ENCODE measurements at regions not wholly inside any gene's neighbourhood (a gene's known extent, or its start where the extent isn't known, plus 50 kb on each side); places are given as distances from the start of the nearest gene placed in this dataset.
"Not testable (repeated sequence)": the region's sequence is repeated elsewhere in the genome, so short reads cannot be mapped to it uniquely, and the experiment has no call there.

GRCh38 chr4:4663028-4663427, 121.2 kb upstream of the STX18 start:
- no peak for DNase-seq

DNA sequence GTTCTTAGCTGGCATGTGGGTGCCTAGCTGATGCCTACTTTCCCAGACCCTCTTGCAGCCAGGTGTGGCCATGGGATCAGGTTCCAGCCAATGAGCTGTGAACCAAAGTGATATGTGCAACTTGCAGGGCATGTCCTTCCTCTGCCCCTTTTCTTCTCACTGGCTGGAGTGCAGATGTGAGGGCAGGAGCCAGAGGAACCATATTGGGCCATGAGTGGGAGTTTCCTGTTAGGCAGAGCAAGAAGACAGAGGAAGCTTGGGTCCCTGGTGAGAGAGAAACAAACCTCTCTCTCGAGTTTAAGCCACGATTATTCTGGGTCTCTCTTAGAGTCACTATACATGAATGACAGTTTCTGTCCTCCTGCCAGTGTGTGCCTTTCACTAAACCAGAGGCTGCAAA, 120.4 kb upstream of the STX18 start:
- DNase-seq, result no peak

- DNase-seq, result peak; percentile 54 to 86
Measured at GRCh38 chr4:4659871-4660651, 118.2 kb upstream of the STX18 start.

DNA sequence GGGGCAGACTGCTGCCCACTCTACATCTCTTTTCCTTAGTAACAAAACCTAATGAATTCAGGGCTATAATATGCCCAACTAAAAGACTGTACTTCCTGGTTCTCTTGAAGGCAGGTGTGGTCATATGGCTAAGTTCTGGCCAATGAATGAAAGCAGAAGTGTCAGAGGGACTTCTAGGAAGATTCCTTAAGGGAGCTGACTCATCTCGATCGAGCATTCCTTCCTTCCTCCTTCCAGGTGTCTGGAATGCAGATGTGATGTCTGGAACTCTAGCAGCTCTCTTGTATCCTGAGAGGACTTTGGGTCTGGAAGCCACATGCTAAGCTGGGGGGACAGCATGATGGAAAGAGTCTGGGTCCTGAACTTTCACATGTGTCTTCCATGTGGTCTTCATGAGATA, 116.2 kb upstream of the STX18 start:
- no peak for DNase-seq

GRCh38 chr4:4656977-4657376, 115.1 kb upstream of the STX18 start:
- DNase-seq, result no peak

- DNase-seq, result no peak
Measured at GRCh38 chr4:4655901-4656300, 114.1 kb upstream of the STX18 start.

DNA sequence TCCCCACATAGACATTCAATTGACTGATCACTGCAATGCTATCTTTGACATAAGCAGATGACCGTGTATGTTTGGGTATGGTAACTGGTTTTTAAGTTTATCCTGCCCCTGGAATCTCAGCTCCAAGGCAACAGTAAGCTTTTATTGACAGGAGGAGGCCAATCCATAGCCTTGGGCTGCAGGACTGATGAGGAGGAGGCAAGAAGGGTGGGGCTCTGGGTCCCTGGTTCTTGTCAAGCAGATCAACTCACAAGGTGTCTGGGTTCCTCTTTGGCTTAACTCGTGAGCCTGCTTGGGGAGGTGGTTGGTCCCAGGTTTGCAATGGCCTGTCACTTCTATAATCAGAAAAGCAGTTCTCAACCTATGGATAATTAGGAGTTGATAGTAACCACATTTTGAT, 113.2 kb upstream of the STX18 start:
- no peak for DNase-seq

DNA sequence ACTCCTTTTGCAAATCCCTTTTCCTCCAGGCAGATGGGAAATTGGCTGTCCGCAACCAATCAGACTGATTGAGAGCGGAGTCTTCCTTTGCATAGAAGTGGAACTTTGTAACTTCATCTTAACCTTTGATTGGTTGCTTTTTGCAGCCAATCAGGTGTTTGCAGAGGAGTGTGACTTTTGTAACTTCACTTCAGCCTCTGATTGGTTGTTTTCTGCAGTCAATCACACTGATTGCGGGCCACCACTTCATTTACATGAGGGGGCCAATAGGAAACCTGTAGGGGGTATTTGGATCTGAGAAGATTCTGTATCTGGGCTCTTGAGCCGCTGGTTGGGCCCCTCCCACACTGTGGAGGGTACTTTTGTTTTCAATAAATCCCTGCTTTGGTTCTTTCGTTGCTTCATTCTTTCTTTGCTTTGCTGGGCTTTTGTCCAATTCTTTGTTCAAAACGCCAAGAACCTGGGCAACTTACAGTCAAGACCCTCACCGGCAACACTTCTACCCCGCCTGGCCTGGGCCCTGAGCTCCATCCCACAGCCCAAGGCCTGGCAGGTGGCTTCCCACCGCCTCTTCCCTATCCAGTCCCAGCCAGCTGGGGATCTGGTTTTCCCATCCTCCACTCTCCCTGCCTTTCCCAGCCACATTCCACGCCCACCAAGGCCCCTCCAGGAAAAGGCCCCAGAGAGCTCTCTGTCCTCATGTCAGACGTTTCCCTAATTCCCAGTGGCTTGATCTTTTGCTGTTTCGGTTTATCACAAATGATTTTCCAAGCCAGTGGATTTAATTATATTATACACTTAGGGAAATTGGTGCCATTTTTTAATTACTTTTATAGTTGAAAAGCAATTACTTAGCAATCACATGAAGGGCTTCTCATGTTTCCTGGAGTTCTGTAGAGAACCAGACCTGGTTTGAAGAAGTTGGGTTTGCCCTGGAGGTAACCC, 110.2 kb upstream of the STX18 start:
- no peak for DNase-seq

DNA sequence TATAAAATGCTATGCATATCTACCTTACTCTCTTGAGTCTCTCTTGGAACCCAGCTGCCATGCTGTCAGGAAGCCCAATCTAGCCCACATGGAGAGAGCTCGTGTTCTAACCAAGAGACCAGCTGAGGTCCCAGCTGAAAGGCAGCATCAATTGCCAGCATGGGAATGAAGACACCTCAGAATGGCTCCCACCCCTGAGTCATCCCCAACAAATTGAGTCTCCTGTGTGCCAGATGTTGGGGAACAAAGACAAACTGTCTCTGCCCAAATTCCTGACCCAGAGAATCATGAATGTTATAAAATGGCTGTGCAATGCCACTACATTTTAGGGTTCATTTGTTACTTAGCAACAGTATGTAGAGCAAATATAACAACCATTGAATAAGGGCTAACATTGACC, 105.2 kb upstream of the STX18 start:
- no peak for DNase-seq

DNA sequence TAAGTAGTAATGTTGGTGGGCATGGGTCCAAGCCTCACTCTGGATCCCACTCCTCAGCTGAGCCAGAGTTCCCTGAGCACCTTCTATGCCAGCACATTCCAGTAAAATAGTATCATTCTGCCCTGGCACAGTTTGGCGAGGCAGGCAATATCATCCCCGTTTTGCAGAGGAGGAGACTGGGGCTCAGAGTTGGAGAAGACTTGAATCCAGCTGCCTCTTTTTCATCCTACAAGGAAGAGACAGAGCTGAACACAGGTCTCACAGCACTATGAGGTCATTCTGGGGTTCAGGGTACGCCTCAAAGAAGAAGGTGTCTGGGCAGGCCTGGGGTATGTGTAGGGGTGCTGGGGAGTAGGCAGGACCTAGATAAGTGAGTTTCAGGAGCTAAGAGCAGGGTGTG, 103.9 kb upstream of the STX18 start:
- no peak for DNase-seq

- DNase-seq, result not testable (repeated sequence)
Measured at GRCh38 chr4:4644277-4644676, 102.4 kb upstream of the STX18 start.

DNA sequence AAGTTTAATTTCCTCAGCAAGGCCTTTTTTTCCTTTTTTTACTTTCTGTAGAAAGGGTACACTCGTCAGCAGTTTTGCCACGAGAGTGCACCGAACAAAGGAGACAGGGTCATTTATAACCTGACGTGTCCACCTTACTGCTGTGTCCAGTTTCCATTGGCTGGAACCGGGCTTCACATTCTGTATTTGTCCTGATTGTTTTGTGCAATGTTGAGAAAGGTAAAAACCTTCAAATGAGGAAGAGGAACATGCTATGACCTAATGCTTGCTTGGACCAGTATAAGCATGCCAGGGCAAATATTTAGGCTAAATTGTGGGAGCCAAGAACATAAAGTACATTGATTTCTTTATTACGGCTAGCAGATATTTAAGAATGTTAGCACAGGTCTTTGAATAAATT, 101.9 kb upstream of the STX18 start:
- not testable (repeated sequence) for DNase-seq

DNA sequence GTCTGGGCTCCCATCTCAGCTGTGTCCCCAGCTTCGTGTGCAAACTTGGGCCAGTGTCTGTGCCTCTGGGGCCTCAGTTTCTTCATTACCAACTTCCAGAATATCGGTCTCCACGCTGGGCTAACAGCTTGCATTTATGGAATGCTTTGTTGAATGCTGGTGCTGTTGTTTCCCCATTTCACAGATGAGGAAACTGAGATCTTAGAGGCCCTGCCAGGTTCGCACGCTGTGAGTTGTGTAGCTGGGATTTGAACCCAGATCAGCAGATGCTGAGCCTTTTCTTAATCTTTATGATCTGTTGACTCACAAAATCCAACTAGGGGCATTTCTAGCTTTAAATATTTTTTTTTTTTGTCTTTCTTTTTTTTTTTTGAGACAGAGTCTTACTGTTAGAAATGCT, 101.5 kb upstream of the STX18 start:
- no peak for DNase-seq

- no peak for DNase-seq
Measured at GRCh38 chr4:4642496-4643000, 100.7 kb upstream of the STX18 start.

DNA sequence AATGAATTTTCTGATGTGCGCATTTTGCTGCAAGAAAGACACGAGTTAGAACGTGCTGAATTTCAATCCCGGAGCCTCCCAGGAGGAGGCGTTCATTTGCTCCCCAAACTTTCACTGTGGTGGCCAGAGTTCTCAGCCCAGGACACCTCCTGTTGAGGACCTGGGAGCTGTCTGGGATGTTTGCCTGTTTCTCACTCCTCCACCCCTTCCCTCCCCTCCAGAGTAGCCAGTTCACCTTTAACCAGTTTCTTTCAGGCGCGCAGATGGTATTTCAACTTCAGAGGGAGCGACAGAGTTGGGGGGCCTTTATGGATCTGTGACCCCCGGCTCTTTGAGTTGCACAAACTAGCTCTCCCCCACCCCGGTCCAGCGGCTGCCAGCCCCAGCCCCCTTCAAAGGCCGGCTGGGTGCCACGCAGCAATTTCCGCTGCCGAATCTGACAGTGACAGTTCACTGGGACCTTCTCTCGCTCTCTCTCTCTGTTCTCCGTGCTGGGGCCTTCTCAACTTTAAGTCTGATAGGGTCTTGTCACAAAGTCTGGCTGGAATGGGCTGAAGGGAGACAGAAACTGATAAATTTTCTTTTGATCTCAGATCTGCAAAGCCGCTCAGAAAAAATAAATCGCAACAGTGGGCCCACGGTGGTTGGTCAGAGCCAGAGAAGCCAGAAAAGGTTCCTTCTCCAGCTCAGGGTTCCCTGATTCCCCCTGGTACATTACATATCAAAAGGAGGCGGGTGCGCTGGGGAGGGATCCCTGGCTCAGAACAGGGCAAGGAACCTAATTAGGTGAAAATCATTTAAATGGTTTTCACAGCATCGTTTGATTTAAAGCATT, 100.0 kb upstream of the STX18 start:
- no peak for DNase-seq

DNA sequence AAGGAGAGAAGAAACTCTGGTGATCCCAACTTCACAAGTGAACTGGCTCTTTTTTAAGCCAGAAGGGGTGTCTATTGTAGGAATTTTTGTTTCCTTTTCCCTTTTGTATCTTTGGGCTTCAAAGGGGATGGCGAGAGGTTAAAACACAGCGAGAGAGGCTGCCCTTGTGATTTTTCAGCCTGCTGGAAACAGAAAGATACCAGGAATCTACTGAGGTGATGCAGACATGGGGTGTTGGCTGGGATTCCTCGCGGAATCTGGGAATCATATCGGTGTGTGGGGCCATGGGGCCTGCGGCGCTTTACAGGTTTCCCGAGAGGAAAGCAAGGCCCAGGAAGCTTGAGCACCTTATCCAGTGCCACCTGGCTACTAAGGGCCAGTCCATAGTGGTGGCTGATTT, 99.4 kb upstream of the STX18 start:
- no peak for DNase-seq

DNA sequence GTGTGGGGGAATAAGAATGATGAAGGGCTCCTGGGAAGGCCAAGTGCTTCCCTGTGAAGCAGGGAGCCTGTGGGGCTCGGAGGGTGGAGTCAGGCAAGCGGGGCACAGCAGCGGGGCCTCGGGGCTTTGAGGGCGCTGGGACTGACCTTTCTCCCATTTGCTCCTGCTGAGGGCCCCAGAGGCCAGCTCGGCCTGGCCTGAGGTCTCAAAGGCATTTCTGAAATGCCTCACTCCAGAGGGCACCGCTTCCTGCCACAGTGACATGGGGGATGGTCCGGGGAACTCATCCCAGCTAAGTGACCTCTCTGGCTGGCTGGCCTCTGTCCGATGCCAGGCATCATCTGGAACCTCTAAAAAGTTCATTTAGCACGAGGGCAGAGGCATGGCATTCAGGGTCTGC, 98.8 kb upstream of the STX18 start:
- DNase-seq, result no peak

DNA sequence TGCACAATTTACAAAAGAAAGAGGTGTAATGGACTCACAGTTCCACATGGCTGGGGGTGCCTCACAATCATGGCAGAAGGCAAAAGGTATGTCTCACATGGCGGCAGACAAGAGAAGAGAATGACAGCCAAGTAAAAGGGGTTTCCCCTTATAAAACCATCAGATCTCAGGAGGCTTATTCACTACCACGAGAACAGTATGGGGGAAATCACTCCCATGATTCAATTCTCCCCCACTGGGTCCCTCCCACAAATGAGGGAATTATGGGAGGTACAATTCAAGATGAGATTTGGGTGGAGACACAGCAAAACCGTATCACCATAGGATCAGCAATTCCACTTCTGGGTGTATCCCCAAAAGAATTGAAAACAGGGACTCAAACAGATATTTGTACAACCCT, 97.5 kb upstream of the STX18 start:
- DNase-seq, result no peak

GRCh38 chr4:4637710-4638109, 95.9 kb upstream of the STX18 start:
- DNase-seq, result no peak

DNA sequence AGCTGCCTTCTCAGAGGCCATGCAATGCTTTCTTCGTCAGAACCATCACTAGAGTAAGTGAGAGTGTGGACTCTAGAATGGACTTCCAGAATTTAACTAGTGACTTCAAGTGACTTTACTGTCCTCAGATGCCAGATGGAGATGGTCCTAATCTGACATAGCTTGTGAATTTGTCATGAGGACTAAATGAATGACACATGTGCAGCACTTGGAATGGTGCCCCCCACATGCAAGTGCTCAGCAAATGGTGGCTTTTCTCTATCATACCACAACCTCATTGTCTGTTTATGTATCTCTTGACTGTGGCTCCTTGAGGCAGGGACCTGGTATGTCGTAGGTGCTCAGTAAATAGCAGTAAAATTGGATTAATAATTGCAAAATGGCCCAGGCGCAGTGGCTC, 91.6 kb upstream of the STX18 start:
- no peak for DNase-seq

- no peak for DNase-seq
Measured at GRCh38 chr4:4631150-4631549, 89.3 kb upstream of the STX18 start.

- no peak for DNase-seq
Measured at GRCh38 chr4:4627906-4628305, 86.1 kb upstream of the STX18 start.

DNA sequence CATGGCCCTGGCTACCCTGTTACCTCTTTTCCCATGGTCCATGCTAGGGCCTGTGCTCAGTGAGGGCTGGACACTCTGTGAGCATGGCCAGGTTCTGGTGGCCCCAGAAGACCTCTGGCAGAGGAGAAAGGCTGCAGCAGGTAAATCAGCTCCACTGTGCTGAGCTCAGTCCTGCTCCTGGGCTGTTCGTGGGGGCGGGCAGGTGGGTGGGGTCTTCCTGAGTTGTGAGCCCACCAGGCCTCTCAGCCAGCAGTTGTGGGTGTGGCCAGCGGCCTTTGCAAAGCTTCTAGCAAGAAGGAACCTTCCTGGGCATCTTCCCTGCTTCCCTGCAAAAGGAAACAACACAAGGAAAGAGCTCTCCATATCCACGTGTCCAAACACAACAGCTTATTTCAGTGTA, 85.3 kb upstream of the STX18 start:
- no peak for DNase-seq
